H1 (cell line): ENCODE measurements at regions not wholly inside any gene's neighbourhood (a gene's known extent, or its start where the extent isn't known, plus 50 kb on each side); places are given as distances from the start of the nearest gene placed in this dataset.

ENCODE experiments used
- KDM4A ChIP-seq: IDR thresholded peaks from one replicate; pipeline ENCODE4 v1.7.1; 2012; ENCODE audit warnings: low read depth, mild to moderate bottlenecking, moderate library complexity, low read length, inconsistent platforms; ENCODE audit not compliant: severe bottlenecking
- POLR2A ChIP-seq, 2 experiments: IDR thresholded peaks; 1 replicate in 1 of 2; 2 replicates in 1 of 2; pipeline ENCODE4 v1.6.1; 2011; ENCODE audit warnings: low read depth in 2 of 2, low read length in 2 of 2, mild to moderate bottlenecking in 2 of 2; ENCODE audit errors: control extremely low read depth in 1 of 2
- SIN3A ChIP-seq, 2 experiments: IDR thresholded peaks in 1 of 2; conservative IDR thresholded peaks in 1 of 2; 2 replicates each; pipeline ENCODE4 v1.6.1; 2011 to 2012; ENCODE audit warnings: low read length in 2 of 2, improper control_type of control experiment in 1 of 2, low read depth in 1 of 2, mild to moderate bottlenecking in 1 of 2
- TBP ChIP-seq: IDR thresholded peaks from 2 replicates; pipeline ENCODE4 v1.6.1; 2011; ENCODE audit warnings: low read depth, low read length, improper control_type of control experiment
- TF ChIP-seq, protein P1 (sequence below), 3 experiments: IDR thresholded peaks; 1 replicate in 2 of 3; 2 replicates in 1 of 3; pipeline versions ENCODE4 v1.5.1 to v1.6.1; 2011; ENCODE audit warnings: low read length in 3 of 3, mild to moderate bottlenecking in 3 of 3, inconsistent platforms in 2 of 3, low read depth in 1 of 3, moderate library complexity in 1 of 3; ENCODE audit not compliant: insufficient read depth in 1 of 3; ENCODE audit errors: control extremely low read depth in 1 of 3

DNA sequence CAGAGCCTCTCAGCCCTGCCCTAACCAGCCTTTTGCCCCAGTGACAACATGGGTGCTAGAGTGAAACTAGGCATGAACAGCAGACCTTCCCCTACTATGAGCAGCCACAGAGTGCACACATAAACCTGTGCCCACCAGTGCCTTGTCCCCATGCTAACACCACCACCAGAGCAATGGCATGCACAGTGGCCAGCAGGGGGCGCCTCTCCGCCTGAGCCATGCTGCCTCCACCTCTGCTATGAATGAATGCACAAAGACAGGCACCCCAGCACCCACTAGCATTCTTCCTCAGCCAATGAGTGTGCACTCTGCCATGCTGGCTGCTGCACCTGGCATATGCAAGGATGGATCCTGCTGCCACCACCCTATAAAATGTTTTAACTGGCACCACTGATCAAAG, 286.9 kb upstream of the FGF16 start (continued):
- TF ChIP-seq SIN3A (conservative IDR thresholded peaks at IDR 0.05 in 1 of 2, IDR thresholded peaks at IDR 0.05 in 1 of 2; ENCODE audit: low read depth in 1 of 2, low read length in 2 of 2) = no peak
- TF ChIP-seq KDM4A = no peak
- no peak for TF ChIP-seq TBP
- TF ChIP-seq, protein P1, sequence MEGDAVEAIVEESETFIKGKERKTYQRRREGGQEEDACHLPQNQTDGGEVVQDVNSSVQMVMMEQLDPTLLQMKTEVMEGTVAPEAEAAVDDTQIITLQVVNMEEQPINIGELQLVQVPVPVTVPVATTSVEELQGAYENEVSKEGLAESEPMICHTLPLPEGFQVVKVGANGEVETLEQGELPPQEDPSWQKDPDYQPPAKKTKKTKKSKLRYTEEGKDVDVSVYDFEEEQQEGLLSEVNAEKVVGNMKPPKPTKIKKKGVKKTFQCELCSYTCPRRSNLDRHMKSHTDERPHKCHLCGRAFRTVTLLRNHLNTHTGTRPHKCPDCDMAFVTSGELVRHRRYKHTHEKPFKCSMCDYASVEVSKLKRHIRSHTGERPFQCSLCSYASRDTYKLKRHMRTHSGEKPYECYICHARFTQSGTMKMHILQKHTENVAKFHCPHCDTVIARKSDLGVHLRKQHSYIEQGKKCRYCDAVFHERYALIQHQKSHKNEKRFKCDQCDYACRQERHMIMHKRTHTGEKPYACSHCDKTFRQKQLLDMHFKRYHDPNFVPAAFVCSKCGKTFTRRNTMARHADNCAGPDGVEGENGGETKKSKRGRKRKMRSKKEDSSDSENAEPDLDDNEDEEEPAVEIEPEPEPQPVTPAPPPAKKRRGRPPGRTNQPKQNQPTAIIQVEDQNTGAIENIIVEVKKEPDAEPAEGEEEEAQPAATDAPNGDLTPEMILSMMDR (IDR thresholded peaks at IDR 0.05; ENCODE audit: control extremely low read depth in 1 of 3, insufficient read depth in 1 of 3, low read depth in 1 of 3, low read length in 3 of 3) = peak; percentile 47 to 83 (median 73)
- no peak for TF ChIP-seq POLR2A (IDR thresholded peaks at IDR 0.05; ENCODE audit: control extremely low read depth in 1 of 2, low read depth in 2 of 2, low read length in 2 of 2)
